Left colon (tissue), 2 donors: ENCODE measurements at regions not wholly inside any gene's neighbourhood (a gene's known extent, or its start where the extent isn't known, plus 50 kb on each side); places are given as distances from the start of the nearest gene placed in this dataset.
"Not testable (repeated sequence)": the region's sequence is repeated elsewhere in the genome, so short reads cannot be mapped to it uniquely, and the experiment has no call there.

ENCODE experiments used
- ATAC-seq: fragments of 200-7000 bp; cut with Tn5 transposase; one replicate; pipeline ENCODE4 v1.9.1; 2020; ENCODE audit warnings: mild to moderate bottlenecking, moderate library complexity
- DNase-seq, 2 donors: peaks; one replicate each; pipeline ENCODE4 v3.0.0-alpha.2; 2020
- intact Hi-C, 2 donors: fragments of 100-400 bp; cut with DNase I in 1 of 2; cut with micrococcal nuclease in 1 of 2; formaldehyde crosslinking; loops; one replicate each; pipeline versions ENCODE4 v1.11.2 to v1.14.0; 2022; cut with DNase I, micrococcal nuclease
- donor health status: DM: no; HTN: no; CAD: no.
- donor health status: DM: yes; HTN: yes; CAD: no.

DNA sequence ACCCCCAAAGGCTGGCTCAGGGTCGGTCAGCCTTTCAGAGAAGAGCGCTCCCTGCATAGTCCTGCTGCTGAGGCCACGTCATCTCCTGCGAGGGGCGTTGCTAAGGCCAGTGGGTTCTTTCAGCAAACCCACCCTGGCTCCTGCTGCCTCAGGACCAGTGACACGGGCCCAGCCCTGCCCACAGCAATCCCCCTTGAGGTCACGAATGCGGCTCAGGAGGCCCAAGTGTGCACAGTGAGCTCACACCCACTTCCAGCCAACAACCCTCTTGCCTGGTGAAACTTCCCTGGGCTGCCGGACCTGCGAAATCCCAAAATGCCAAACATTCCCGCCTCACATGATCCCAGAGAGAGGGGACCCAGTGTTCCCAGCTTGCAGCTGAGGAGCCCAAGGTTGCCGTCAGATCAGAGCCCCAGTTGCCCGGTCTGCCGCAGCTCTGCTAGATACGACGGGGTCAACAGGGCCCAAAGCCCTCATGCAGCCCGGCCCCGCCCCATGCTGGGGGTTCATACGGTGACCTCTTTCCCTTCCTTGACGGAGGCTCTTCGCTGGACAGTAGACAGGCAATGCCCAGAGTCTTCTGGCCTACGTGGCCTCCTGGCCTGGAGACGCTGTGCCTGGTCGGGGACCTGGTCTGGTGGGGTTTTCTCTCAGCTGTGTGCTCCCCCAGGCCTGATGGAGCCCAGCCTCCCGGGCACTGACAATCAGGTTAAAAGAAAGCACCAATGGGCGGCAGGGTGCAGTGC is 116.4 kb upstream of the COL5A1 start:
- intact Hi-C loops = no loop called here
- DNase-seq = peak in 1 of 2 donors; percentile 19
- no peak for ATAC-seq

DNA sequence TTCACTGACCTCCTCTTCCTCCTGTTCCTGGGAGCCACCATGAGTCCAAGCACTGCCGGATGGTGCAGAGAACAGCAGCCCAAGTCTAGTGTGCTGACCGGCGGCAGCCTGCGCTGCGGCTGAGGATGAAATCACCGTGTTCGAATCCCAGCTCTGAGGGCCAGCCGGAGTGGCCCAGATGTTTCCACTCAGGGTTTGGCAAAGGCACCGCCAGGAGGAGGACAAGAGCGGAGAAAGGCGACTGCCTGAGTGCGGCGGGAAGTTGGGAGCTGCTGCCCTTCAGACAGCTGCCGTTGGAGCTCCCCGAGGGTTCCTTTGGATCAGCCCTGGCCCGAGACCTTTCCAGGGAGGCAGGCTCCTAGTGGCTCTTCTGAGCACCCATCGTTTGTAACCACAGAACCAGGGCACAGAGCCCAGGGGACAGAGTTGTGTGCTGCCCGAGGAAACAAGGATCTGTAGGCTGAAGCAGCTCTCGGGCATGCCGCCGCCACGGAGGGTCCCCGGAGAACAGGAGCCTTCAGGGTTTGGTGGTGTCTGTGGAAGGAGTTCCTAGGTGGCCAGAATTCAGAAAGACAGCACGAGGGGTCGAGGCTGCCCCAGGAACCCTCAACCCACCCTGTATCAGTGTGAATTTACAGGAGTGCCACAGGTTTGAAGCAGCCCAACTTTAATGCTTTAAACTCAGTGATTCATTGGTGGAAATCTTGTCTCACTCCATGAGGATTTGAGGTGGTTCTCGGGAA is 115.6 kb upstream of the COL5A1 start:
- intact Hi-C loops = no loop called here
- ATAC-seq = no peak
- DNase-seq = peak in 1 of 2 donors; percentile 36

DNA sequence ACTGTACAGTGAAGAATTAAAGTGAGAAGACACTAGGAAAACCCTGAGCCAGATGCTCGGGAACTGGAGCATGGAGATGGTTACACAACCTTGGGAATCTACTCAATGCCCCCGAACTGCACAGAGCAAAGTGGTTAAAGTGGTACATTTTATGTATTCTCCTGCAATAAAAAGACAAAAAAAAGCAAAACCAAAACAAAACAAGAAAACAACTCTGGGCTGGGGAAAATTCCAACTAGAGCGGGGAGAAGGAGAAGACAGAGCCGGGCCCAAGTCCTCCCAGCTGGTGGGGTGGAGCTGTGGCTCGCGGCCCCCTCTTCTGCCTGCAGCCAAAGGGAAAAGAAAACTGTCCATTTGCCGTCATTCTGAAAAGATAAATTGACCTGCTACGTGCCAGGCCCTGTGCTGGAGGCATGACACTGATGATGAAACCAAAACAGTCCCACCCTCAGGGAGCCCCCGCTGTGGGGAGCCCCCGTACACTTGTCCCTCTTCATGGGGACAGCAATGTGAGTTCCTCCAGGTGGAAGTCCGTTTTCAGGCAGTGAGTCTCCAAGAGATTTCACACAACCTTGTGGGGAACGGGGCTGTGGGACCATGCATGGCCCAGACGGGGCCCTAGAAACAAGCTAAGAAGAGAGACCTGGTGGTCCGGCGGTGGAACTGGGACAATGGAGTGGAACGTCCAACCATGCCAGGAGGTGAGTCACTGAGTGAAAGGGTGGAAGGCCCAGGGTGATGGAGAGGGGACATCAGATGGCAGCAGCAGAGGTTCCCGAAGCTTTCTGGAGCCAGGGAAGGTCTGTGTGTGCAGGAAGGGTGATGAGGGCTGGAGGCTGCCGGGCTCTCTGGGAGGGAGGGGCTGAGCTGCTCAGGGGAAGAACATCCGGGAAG is 114.8 kb upstream of the COL5A1 start:
- intact Hi-C loops = no loop called here
- DNase-seq (peak in 1 of 2 donors; percentile 21), ATAC-seq (no peak)

DNA sequence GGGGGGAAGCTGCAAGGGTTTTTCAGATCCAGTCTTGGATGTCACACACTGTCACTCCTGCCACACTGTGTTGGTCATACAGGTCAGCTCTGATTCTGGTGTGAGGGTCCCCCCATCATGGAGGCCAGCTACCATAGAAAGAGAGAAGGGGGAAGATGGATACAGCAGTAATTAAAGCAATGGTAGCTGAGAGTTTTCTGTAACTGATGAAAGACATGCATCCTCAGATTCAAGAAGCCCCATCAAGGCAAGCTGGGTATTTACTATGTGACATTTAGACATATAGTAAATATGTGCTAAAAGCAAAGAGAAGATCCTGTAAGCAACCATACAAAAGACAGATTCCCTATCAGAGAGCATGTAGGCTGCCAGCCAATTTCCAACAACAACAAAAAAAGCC is 110.9 kb upstream of the COL5A1 start:
- no peak for ATAC-seq
- intact Hi-C loops = no loop called here
- peak in 1 of 2 donors; percentile 9 for DNase-seq

DNA sequence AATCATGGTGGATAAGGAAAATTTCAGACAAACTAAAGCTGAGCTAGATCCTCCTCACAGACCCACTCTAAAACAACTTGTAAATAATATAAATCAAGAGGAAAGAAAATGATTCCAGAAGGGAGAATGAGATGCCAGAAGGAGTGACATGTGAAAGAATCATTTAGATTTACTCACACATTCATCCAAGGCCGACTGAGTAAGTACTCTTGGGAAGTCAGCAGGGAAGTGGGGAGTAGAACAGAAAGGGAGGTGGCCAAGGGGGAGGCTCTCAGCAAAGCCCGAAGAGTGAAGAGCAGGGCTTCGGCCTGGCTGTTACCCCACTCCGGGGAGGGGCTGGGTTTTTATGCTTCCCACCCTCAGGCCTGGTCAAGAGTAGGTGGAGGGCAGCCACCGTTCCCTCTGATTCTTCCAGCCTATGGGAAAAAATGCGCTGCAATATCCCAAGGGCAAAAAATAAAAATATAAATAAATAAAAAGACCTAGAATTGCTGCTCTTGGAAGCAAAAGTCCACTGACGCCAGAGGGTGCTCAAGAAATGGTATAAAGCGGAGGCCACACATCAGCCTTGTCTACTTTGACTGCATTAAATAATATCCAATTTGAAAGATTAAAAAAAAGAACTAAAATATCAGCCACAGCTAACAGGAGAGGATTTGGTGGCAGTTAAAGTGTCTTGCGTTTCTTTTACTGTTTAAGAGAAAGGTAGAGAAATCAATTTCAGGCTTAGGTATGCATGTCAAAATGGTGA is 110.2 kb upstream of the COL5A1 start:
- intact Hi-C loops = no loop called here
- DNase-seq (peak in 1 of 2 donors; percentile 8), ATAC-seq (no peak)

DNA sequence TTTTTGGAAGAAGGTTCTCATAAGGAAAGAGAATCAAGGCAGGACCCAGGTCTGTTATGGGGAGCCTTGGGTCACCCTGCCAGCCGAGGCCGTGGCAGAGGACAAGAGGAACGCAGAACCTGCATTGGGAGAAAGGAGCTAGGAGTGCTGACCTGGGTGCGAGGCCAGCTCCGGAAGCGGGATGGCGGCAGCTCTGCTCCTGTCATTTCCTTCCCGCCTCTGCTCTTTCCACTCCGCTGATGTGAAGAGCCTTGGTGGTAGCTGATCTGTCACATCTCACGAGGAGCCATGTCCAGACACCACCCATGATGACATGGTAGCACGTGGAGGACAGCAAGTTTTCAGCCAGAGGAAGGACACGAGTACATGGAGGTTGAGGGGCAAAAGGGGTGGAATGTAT is 109.5 kb upstream of the COL5A1 start:
- intact Hi-C loops = no loop called here
- peak in 1 of 2 donors; percentile 8 for DNase-seq
- no peak for ATAC-seq

DNA sequence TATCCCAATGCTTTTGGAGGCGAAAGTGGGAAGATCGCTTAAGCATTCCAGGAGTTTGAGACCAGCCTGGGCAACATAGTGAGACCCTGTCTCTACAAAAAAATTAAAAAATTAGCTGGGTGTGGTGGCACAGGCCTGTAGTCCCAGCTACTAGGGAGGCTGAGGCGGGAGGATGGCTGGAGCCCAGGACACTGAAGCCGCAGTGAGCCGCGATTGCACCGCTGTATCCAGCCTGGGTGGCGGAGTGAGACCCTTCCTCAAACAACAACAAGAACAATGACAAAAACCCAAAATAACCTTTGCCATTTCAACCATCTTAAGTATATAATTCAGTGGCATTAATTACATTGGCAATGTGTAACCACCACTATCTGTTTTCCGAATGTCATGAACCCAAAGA is 108.9 kb upstream of the COL5A1 start:
- ATAC-seq, intact Hi-C loops, DNase-seq: not testable (repeated sequence)

DNA sequence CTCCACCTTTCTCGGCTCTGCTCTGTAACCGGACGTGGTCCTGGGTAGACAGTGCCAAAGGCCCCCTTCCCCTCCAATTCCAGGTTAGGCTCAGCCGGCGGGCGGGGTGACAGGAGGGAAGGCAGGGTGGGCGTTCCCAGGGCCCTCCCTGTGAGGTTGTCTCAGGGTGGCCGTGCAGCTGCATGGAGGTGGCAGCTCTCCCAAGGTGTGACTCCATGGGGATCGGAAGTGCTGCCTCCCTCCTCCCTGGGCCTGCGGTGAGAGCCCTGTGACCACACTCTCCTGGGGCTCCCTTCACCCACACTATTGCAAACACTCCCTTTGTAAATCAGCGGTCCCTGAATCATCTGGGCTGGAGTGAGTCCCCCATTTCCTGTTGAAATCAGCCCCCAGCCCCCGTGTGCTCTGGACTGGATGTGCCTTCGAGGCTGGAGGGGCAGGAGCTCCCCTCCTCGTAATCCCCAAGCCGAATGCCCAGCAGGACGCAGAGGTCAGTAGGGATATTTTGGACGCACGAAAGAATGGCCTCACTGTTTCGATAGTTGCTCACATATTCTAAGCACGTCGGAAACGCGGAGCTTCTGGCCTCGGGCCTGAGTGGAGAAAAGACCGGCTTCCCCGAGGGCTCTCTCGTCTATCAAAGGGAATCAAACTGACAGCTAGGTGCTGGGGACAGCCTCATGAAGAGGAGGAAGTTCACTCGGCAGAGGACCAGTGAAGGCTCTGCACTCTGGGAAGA is 107.6 kb upstream of the COL5A1 start:
- DNase-seq (no peak), ATAC-seq (no peak)
- intact Hi-C loops = no loop called here

DNA sequence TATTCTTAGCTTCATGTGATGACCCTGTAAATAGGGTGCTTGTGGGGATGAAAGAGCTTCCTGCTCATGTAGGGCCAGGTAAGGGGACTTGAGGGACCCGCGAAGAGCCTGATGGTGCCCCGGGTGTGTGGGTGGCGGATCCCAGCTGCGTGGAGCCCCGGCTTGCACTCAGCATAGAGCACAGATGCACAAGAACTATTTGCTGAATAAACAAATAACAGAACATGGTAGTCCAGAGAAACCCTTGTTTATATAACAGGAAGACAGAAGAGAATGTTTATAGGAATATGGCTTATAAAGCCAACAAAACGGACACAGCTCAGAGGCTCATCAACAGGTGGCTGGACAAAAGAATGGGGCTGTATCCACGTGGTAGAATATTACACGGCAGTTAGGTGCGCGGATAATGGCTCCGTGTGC is 106.9 kb upstream of the COL5A1 start:
- DNase-seq (no peak), ATAC-seq (no peak)

DNA sequence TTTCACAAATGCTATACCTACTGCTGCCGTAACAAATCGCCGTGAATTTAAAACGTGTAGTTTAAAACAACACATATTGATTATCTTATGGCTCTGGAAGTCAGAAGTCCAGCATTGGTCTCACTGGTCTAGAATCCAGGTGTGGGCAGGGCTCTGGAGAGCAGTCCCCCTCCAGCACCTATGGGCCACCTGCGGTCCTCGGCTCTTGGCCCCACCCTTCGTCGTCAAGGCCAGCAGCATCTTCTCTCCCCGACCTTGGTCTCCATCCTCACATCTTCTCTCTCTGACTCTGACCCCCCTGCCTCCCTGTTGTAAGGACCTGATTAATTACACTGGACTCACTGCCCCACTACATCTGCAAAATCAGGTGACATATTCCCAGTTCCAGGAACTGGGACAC is 106.4 kb upstream of the COL5A1 start:
- no peak for DNase-seq
- intact Hi-C loops = no loop called here
- no peak for ATAC-seq

More for the DNA sequence above, 106.9 kb upstream of the COL5A1 start:
- intact Hi-C loops = no loop called here

DNA sequence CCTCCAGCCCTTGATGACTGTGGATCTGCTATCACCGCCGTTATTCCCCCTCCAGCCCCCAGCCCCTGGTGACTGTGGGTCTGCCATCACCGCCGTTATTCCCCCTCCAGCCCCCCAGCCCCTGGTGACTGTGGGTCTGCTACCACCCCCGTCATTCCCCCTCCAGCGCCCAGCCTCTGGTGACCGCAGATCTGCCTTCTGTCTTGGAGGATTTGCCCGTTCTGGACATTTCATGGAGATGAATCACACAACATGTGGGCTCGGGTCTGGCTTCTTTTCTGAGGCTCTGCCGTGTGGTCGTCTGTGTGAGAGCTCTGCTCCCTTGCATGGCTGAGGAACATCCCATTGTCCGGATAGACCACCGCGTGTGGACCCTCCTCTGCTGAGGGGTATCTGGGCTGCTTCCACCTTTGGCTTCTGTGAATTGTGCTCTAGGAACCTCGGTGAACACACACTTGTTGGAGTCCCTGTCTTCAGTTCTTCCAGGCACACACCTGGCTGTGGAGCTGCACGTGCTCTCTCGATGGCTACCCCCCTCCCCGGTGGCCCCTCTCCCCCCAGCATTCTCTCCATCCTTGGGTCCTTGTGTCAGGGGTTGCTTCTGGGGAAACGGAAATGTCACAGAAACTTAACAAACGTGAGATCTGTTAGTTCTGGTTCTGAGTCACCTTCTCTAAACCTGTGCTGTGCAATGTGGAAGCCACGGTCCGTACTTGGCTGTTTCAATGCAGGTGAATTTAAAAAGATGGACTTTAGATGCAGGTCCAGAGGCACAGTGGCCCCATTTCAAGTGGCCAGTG is 105.3 kb upstream of the COL5A1 start:
- ATAC-seq = no peak
- no peak for DNase-seq
- intact Hi-C loops = no loop called here

DNA sequence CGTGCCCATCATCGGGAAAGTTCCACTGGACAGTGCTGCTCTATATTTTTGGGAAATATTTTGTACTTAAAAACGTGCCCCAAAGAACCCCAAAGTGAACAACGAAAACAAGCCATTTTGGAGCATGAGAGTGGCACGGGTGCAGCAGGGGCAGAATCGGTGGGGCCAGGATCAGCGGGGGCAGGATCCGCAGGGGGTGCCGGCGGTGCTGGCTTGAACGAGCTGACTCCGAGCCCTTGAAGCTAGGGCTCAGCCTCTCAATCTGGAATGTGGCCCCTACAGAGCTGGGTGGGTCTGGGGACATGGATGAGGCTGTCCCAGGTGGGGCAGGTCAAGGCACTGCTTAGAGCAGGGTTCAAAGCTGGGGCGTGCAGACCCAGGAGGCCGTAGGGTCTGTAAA is 104.7 kb upstream of the COL5A1 start:
- DNase-seq (no peak), ATAC-seq (no peak)
- intact Hi-C loops = no loop called here

DNA sequence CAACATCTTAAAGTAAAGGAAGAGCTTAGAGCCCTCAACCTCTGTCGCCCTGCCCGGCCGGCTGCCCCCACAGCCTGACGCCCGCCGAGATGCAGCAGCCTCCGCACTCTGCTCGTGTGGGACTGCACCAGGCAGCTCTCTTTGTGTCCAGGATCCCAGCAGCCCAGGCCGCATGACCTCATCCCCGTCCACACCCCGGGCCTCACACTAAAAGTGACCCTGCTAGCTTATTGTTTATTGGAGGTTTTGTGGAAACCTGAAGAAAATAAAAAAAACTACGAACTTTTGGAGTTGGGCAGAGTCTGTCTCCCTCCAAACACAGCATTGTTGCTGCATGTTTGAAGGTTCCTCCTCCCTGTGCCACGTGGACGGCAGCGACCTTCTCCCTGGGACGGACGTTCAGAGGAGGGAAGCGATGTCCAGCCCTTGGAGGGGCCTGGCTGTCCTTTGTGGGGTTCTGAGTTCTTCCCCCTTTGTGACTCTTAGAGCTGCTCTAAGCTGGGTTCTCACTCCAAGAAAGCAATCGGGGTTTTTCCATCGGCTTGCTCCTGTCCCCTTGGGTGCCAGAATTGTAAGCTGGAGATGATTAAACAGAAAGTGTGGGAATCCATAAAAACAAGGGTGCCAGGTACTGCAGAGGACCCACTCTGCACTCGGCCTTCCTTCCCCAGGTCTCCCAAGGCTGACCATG is 103.5 kb upstream of the COL5A1 start:
- DNase-seq (no peak), ATAC-seq (no peak)
- intact Hi-C loops = no loop called here

DNA sequence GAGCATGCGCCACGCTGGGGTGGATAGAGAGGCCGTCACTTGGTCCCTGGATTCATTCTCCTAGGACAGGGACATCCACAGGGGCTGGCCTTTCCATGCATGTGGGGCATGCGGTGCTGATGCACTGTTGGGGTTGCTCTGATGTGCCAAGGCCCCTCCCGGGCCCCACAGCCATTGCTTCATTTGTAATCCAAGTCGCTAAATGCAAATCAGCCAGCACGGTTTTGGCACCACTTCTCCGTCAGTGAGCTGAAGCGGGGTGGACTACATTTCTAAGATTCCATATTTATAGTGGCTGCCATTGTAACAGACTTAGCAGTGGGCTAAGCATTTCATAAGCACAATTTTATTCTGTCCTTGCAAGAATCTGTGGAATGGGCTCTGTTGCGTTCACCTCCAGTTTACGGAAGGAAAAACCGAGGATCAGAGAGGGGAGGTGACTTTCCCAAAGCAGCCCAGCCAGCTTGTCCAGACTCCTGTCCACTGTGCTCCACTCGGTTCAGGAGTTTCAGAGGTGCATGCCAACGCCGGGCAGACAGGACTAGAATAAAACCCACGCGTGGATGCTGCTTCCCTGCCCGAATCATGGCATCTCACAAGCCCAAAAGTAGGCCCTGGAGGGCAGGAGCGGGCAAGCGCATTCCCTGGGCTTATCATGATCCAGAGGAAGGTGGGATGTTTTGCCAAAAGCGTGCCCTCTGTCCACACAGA is 102.6 kb upstream of the COL5A1 start:
- intact Hi-C loops = no loop called here
- DNase-seq = no peak
- no peak for ATAC-seq

DNA sequence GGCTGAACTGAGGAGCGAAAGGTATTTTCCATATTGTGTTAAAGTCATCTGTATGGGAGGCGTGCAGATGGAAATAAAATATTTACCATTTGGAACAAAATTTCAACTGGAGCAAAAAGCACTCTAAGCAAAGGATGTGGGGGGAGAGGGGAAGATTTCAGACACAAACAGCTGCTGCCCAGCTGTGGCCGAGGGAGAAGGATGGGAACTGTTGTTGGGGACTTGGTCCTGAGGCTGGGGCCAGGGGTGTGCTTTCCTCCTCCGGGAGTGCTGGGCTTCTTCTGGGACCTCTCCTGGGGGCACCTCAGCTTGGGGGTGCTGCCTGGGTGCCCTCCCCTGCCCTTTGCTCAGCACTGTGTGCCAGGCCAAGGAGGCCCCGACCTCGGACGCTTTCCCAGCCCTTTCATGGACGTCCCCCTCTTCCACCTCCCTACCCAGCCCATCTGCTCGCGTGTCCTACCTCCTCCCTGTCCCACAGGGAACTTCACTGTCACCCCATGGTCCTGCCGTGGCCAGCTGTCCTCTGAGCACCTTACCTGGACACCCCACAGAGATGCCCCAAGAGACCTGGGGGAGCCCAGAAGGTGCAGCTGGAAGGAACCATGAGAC is 101.9 kb upstream of the COL5A1 start:
- DNase-seq (no peak), ATAC-seq (no peak)
- intact Hi-C loops = no loop called here
